DND-41 (cell line): ENCODE measurements at regions not wholly inside any gene's neighbourhood (a gene's known extent, or its start where the extent isn't known, plus 50 kb on each side); places are given as distances from the start of the nearest gene placed in this dataset.

ENCODE experiments used
- EZH2 ChIP-seq: IDR thresholded peaks from 3 replicates; pipeline ENCODE4 v1.6.1; 2012; ENCODE audit warnings: borderline replicate concordance, low read depth, mild to moderate bottlenecking, moderate library complexity, low read length, inconsistent platforms; ENCODE audit not compliant: severe bottlenecking
- TF ChIP-seq, protein P1 (sequence below): IDR thresholded peaks from 2 replicates; pipeline ENCODE4 v1.5.1; 2012; ENCODE audit warnings: borderline replicate concordance, low read length, moderate library complexity, mild to moderate bottlenecking; ENCODE audit not compliant: poor library complexity, severe bottlenecking; ENCODE audit errors: extremely low read depth

DNA sequence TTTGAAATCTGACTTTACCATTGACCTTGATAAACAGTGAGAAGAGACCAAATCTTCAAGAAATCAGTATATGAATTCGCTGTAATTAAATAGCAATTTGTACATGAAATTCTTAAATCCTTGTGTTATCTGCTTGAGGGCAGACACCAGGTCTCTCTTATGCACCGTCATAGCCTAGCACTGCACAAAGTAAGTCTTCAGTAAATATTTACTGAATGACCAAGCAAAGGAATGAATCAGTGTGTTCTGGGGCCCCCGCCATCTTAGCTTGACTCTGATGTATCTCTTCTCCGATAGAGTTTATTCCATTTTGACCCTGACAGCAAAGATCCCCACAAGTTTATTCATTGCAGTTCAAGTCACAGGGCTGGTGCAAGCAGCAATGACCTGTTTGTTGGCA, 328.0 kb downstream of the TMEM114 start:
- TF ChIP-seq, protein P1, sequence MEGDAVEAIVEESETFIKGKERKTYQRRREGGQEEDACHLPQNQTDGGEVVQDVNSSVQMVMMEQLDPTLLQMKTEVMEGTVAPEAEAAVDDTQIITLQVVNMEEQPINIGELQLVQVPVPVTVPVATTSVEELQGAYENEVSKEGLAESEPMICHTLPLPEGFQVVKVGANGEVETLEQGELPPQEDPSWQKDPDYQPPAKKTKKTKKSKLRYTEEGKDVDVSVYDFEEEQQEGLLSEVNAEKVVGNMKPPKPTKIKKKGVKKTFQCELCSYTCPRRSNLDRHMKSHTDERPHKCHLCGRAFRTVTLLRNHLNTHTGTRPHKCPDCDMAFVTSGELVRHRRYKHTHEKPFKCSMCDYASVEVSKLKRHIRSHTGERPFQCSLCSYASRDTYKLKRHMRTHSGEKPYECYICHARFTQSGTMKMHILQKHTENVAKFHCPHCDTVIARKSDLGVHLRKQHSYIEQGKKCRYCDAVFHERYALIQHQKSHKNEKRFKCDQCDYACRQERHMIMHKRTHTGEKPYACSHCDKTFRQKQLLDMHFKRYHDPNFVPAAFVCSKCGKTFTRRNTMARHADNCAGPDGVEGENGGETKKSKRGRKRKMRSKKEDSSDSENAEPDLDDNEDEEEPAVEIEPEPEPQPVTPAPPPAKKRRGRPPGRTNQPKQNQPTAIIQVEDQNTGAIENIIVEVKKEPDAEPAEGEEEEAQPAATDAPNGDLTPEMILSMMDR = no peak
- TF ChIP-seq EZH2 = no peak
